ENCODE measurements at regions not wholly inside any gene's neighbourhood (a gene's known extent, or its start where the extent isn't known, plus 50 kb on each side); places are given as distances from the start of the nearest gene placed in this dataset.

DNA sequence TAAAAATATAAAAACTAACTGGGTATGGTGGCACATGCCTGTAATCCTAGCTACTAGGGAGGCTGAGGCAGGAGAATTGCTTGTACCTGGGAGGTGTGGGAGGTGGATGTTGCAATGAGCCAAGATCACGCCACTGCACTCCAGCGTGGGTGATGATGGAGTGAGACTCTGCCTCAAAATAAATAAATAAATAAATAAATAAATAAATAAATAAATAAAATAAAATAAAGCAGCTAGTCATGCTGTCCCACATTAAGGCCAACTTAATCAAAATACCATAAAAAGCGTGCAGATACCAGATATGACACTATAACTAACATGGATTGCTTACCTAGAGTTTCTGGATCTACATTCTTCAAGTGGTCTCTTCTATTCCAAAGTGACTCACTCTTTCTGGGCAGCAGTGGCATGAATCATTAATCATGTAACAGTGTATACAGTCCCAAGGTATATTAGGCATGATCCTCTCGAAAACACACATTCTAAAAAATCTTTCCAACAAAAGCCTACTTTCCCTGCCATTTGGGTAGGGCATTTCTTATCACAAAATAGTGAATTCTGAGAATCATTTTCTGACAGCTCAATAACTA, 187.1 kb downstream of the ELAVL2 start:
- no peaks in the 10 kb centered on the region for H3K4me1 ChIP-seq (ENCODE audit: control insufficient read depth in 1 of 2, low read depth in 2 of 2)
- ATAC-seq (ENCODE audit: insufficient number of reproducible peaks, low FRiP score, low read depth) (no peak), DNase-seq (ENCODE audit: low spot score) (no peak)
- TF ChIP-seq, protein P1, sequence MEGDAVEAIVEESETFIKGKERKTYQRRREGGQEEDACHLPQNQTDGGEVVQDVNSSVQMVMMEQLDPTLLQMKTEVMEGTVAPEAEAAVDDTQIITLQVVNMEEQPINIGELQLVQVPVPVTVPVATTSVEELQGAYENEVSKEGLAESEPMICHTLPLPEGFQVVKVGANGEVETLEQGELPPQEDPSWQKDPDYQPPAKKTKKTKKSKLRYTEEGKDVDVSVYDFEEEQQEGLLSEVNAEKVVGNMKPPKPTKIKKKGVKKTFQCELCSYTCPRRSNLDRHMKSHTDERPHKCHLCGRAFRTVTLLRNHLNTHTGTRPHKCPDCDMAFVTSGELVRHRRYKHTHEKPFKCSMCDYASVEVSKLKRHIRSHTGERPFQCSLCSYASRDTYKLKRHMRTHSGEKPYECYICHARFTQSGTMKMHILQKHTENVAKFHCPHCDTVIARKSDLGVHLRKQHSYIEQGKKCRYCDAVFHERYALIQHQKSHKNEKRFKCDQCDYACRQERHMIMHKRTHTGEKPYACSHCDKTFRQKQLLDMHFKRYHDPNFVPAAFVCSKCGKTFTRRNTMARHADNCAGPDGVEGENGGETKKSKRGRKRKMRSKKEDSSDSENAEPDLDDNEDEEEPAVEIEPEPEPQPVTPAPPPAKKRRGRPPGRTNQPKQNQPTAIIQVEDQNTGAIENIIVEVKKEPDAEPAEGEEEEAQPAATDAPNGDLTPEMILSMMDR (IDR thresholded peaks at IDR 0.05): no peak
- no peak overlapping the region for H3K4me3 ChIP-seq
- no peak overlapping the region for H3K27ac ChIP-seq
- H3K9me3 ChIP-seq: no peaks in the 10 kb centered on the region
- no peaks in the 10 kb centered on the region for H3K27me3 ChIP-seq (replicated peaks; ENCODE audit: insufficient read depth)
- no peaks in the 10 kb centered on the region for H3K36me3 ChIP-seq

All from thoracic aorta (tissue), 2 donors.